ENCODE measurements at regions not wholly inside any gene's neighbourhood (a gene's known extent, or its start where the extent isn't known, plus 50 kb on each side); places are given as distances from the start of the nearest gene placed in this dataset.
"Not testable (repeated sequence)": the region's sequence is repeated elsewhere in the genome, so short reads cannot be mapped to it uniquely, and the experiment has no call there.

DNA sequence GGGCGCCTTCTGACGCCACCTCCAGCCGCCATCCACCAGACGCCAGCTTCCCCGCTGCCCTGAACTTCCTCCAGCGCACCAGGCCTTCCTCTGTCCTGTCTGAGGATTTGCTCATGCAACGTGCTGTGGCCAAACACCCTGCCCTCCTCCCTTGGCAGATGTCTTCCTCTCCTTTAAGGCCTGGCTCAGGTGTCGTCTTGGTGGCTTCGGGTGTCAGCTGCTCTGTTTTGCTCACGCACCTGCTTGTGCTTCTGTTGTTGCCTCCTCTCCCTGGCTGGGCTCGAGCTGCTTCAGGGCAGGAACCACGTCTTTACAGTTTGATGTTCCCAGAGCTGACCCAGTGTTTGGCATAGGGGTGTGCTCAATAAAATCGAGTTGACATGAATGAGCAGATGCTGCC lies 87.7 kb upstream of the PZP start:
- not testable (repeated sequence) for H3K9me3 ChIP-seq (ENCODE audit: control insufficient read depth in 1 of 2, low read length in 2 of 2); H3K27me3 ChIP-seq (ENCODE audit: control insufficient read depth in 1 of 2, insufficient read depth in 2 of 2, low read length in 2 of 2); H3K27ac ChIP-seq (ENCODE audit: low read depth, low read length); H3K36me3 ChIP-seq (ENCODE audit: control insufficient read depth in 1 of 2, insufficient read depth in 2 of 2, low read length in 2 of 2); H3K9ac ChIP-seq (ENCODE audit: low read depth in 1 of 2, low read length in 2 of 2); H3K4me1 ChIP-seq (ENCODE audit: control insufficient read depth in 1 of 2, insufficient read depth in 2 of 2, low read length in 2 of 2); H3K4me3 ChIP-seq (ENCODE audit: low read depth in 1 of 2, low read length in 2 of 2)

DNA sequence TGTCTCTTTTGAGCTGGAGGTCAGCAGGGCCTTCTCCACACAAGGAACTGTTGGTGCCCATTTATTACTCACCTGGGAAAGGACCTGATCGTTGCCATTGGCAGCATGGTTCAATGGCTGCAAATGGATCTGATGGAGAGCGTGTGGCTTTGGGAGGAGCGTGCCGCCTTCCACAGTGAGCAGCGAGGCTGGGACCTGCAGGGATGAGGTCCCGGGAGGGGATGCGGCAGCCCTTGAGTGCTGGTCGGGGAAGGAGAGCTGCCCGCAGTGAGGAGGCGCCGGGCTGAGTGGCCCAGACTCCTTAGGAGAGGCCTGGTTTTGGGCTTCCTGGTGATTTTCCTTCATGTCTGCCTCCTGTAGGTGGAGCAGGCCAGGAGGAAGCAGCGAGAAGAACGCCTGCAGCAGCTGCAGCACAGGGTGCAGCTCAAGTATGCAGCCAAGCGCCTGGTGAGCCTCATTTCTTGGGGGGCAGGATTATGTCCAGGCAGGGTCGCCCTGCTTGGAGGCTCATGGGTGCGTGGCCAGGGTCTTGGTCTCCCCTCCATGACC lies 86.0 kb upstream of the PZP start:
- not testable (repeated sequence) for H3K9me3 ChIP-seq (ENCODE audit: control insufficient read depth in 1 of 2, low read length in 2 of 2); H3K4me1 ChIP-seq (ENCODE audit: control insufficient read depth in 1 of 2, insufficient read depth in 2 of 2, low read length in 2 of 2); H3K36me3 ChIP-seq (ENCODE audit: control insufficient read depth in 1 of 2, insufficient read depth in 2 of 2, low read length in 2 of 2); H3K27me3 ChIP-seq (ENCODE audit: control insufficient read depth in 1 of 2, insufficient read depth in 2 of 2, low read length in 2 of 2); H3K4me3 ChIP-seq (ENCODE audit: low read depth in 1 of 2, low read length in 2 of 2); H3K27ac ChIP-seq (ENCODE audit: low read depth, low read length); H3K9ac ChIP-seq (ENCODE audit: low read depth in 1 of 2, low read length in 2 of 2)

- not testable (repeated sequence) for H3K4me3 ChIP-seq (ENCODE audit: low read depth in 1 of 2, low read length in 2 of 2); H3K27me3 ChIP-seq (ENCODE audit: control insufficient read depth in 1 of 2, insufficient read depth in 2 of 2, low read length in 2 of 2); H3K27ac ChIP-seq (ENCODE audit: low read depth, low read length); H3K4me1 ChIP-seq (ENCODE audit: control insufficient read depth in 1 of 2, insufficient read depth in 2 of 2, low read length in 2 of 2); H3K9me3 ChIP-seq (ENCODE audit: control insufficient read depth in 1 of 2, low read length in 2 of 2); H3K9ac ChIP-seq (ENCODE audit: low read depth in 1 of 2, low read length in 2 of 2); H3K36me3 ChIP-seq (ENCODE audit: control insufficient read depth in 1 of 2, insufficient read depth in 2 of 2, low read length in 2 of 2)
Observed at GRCh38 chr12:9293391-9293790, 85.2 kb upstream of the PZP start.

- H3K9ac ChIP-seq (ENCODE audit: low read depth in 1 of 2, low read length in 2 of 2); H3K4me1 ChIP-seq (ENCODE audit: control insufficient read depth in 1 of 2, insufficient read depth in 2 of 2, low read length in 2 of 2); H3K4me3 ChIP-seq (ENCODE audit: low read depth in 1 of 2, low read length in 2 of 2); H3K36me3 ChIP-seq (ENCODE audit: control insufficient read depth in 1 of 2, insufficient read depth in 2 of 2, low read length in 2 of 2); H3K27ac ChIP-seq (ENCODE audit: low read depth, low read length); H3K27me3 ChIP-seq (ENCODE audit: control insufficient read depth in 1 of 2, insufficient read depth in 2 of 2, low read length in 2 of 2); H3K9me3 ChIP-seq (ENCODE audit: control insufficient read depth in 1 of 2, low read length in 2 of 2): not testable (repeated sequence)
Observed at GRCh38 chr12:9289984-9290383, 81.8 kb upstream of the PZP start.

- not testable (repeated sequence) for H3K36me3 ChIP-seq (ENCODE audit: control insufficient read depth in 1 of 2, insufficient read depth in 2 of 2, low read length in 2 of 2); H3K9me3 ChIP-seq (ENCODE audit: control insufficient read depth in 1 of 2, low read length in 2 of 2); H3K4me1 ChIP-seq (ENCODE audit: control insufficient read depth in 1 of 2, insufficient read depth in 2 of 2, low read length in 2 of 2); H3K9ac ChIP-seq (ENCODE audit: low read depth in 1 of 2, low read length in 2 of 2); H3K4me3 ChIP-seq (ENCODE audit: low read depth in 1 of 2, low read length in 2 of 2); H3K27me3 ChIP-seq (ENCODE audit: control insufficient read depth in 1 of 2, insufficient read depth in 2 of 2, low read length in 2 of 2); H3K27ac ChIP-seq (ENCODE audit: low read depth, low read length)
Observed at GRCh38 chr12:9284724-9285123, 76.5 kb upstream of the PZP start.

GRCh38 chr12:9284197-9284596 lies 76.0 kb upstream of the PZP start:
- not testable (repeated sequence) for H3K27me3 ChIP-seq (ENCODE audit: control insufficient read depth in 1 of 2, insufficient read depth in 2 of 2, low read length in 2 of 2); H3K27ac ChIP-seq (ENCODE audit: low read depth, low read length); H3K36me3 ChIP-seq (ENCODE audit: control insufficient read depth in 1 of 2, insufficient read depth in 2 of 2, low read length in 2 of 2); H3K9me3 ChIP-seq (ENCODE audit: control insufficient read depth in 1 of 2, low read length in 2 of 2); H3K4me1 ChIP-seq (ENCODE audit: control insufficient read depth in 1 of 2, insufficient read depth in 2 of 2, low read length in 2 of 2)
- H3K4me3 ChIP-seq (ENCODE audit: low read depth in 1 of 2, low read length in 2 of 2) = peak overlapping the region; percentile 59 to 62
- H3K9ac ChIP-seq (ENCODE audit: low read depth in 1 of 2, low read length in 2 of 2) = peak overlapping the region in 1 of 2 donors; percentile 54

GRCh38 chr12:9283346-9284095 lies 75.3 kb upstream of the PZP start:
- H3K9ac ChIP-seq (ENCODE audit: low read depth in 1 of 2, low read length in 2 of 2) = not testable (repeated sequence)

GRCh38 chr12:9276990-9277389 lies 68.8 kb upstream of the PZP start:
- H3K36me3 ChIP-seq (ENCODE audit: control insufficient read depth in 1 of 2, insufficient read depth in 2 of 2, low read length in 2 of 2) = no peaks in the 10 kb centered on the region
- H3K4me1 ChIP-seq (ENCODE audit: control insufficient read depth in 1 of 2, insufficient read depth in 2 of 2, low read length in 2 of 2) = peaks cover 0 to 9% of the 10 kb centered on the region in 2 donors
- no peaks in the 10 kb centered on the region for H3K9me3 ChIP-seq (ENCODE audit: control insufficient read depth in 1 of 2, low read length in 2 of 2)
- no peak overlapping the region for H3K4me3 ChIP-seq (ENCODE audit: low read depth in 1 of 2, low read length in 2 of 2)
- no peaks in the 10 kb centered on the region for H3K27me3 ChIP-seq (ENCODE audit: control insufficient read depth in 1 of 2, insufficient read depth in 2 of 2, low read length in 2 of 2)
- no peak overlapping the region for H3K27ac ChIP-seq (ENCODE audit: low read depth, low read length)
- no peak overlapping the region for H3K9ac ChIP-seq (ENCODE audit: low read depth in 1 of 2, low read length in 2 of 2)

More at GRCh38 chr12:9283346-9284095, 75.3 kb upstream of the PZP start:
- not testable (repeated sequence) for H3K36me3 ChIP-seq (ENCODE audit: control insufficient read depth in 1 of 2, insufficient read depth in 2 of 2, low read length in 2 of 2); H3K9me3 ChIP-seq (ENCODE audit: control insufficient read depth in 1 of 2, low read length in 2 of 2); H3K27me3 ChIP-seq (ENCODE audit: control insufficient read depth in 1 of 2, insufficient read depth in 2 of 2, low read length in 2 of 2); H3K4me1 ChIP-seq (ENCODE audit: control insufficient read depth in 1 of 2, insufficient read depth in 2 of 2, low read length in 2 of 2)
- H3K27ac ChIP-seq (ENCODE audit: low read depth, low read length) = peak overlapping the region; percentile 20
- H3K4me3 ChIP-seq (ENCODE audit: low read depth in 1 of 2, low read length in 2 of 2) = peak overlapping the region; percentile 62 to 65

DNA sequence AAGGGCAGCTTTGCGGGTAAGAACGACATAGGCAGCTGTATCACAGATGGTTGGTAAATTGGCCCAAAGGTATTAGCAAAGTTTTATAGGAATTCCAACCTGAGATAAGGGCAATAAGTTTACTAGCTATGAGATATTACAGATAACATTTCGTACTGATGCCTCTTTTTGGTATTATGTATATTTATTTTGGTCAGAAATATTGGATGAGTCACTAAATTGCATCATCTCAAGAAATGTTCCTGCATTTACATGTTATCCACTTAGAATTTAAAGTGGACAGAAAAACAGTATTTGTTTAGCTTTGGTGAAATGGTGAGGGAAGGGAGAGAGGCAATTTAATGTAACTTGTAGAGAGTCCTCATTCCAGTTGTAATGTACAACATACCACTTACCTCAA lies 65.1 kb upstream of the PZP start:
- Histone ChIP-seq H3K27ac (ENCODE audit: low read depth, low read length) (no peak overlapping the region), H3K27me3 (ENCODE audit: control insufficient read depth in 1 of 2, insufficient read depth in 2 of 2, low read length in 2 of 2) (no peaks in the 10 kb centered on the region), H3K9me3 (ENCODE audit: control insufficient read depth in 1 of 2, low read length in 2 of 2) (no peaks in the 10 kb centered on the region), H3K36me3 (ENCODE audit: control insufficient read depth in 1 of 2, insufficient read depth in 2 of 2, low read length in 2 of 2) (no peaks in the 10 kb centered on the region), H3K4me3 (ENCODE audit: low read depth in 1 of 2, low read length in 2 of 2) (no peak overlapping the region), H3K9ac (ENCODE audit: low read depth in 1 of 2, low read length in 2 of 2) (no peak overlapping the region), H3K4me1 (ENCODE audit: control insufficient read depth in 1 of 2, insufficient read depth in 2 of 2, low read length in 2 of 2) (no peaks in the 10 kb centered on the region)

- Histone ChIP-seq H3K4me3 (ENCODE audit: low read depth in 1 of 2, low read length in 2 of 2) (no peak overlapping the region), H3K27me3 (ENCODE audit: control insufficient read depth in 1 of 2, insufficient read depth in 2 of 2, low read length in 2 of 2) (no peaks in the 10 kb centered on the region), H3K9me3 (ENCODE audit: control insufficient read depth in 1 of 2, low read length in 2 of 2) (no peaks in the 10 kb centered on the region), H3K27ac (ENCODE audit: low read depth, low read length) (no peak overlapping the region), H3K4me1 (ENCODE audit: control insufficient read depth in 1 of 2, insufficient read depth in 2 of 2, low read length in 2 of 2) (no peaks in the 10 kb centered on the region), H3K36me3 (ENCODE audit: control insufficient read depth in 1 of 2, insufficient read depth in 2 of 2, low read length in 2 of 2) (no peaks in the 10 kb centered on the region), H3K9ac (ENCODE audit: low read depth in 1 of 2, low read length in 2 of 2) (no peak overlapping the region)
Observed at GRCh38 chr12:9271875-9272274, 63.7 kb upstream of the PZP start.

Measured in duodenal mucosa (tissue), 2 donors.